Urothelium cell line (cell line): ENCODE measurements at regions not wholly inside any gene's neighbourhood (a gene's known extent, or its start where the extent isn't known, plus 50 kb on each side); places are given as distances from the start of the nearest gene placed in this dataset.
A peak's percentile ranks its signal among the peaks of the same experiment; 100 is the strongest.

ENCODE experiments used
- DNase-seq: peaks from one replicate; pipeline ENCODE4 v3.0.0; 2011; ENCODE audit warnings: low spot score, mixed read lengths
- FAIRE-seq: peaks from 2 replicates; lab custom pipeline; 2011; peaks lifted over from hg19 to GRCh38; lab: Jason Lieb, UNC

- no peak for FAIRE-seq
- DNase-seq = no peak
Observed at GRCh38 chr1:214923278-214923915, 159.1 kb upstream of the KCNK2 start.

- DNase-seq = no peak
Observed at GRCh38 chr1:214927796-214928195, 154.7 kb upstream of the KCNK2 start.

GRCh38 chr1:214928574-214928973 is 154.0 kb upstream of the KCNK2 start:
- no peak for DNase-seq
- FAIRE-seq = no peak

More at GRCh38 chr1:214927796-214928195, 154.7 kb upstream of the KCNK2 start:
- FAIRE-seq = no peak

- DNase-seq = no peak
- FAIRE-seq = no peak
Observed at GRCh38 chr1:214933375-214933774, 149.2 kb upstream of the KCNK2 start.

GRCh38 chr1:214934045-214934444 is 148.5 kb upstream of the KCNK2 start:
- DNase-seq = no peak
- no peak for FAIRE-seq

GRCh38 chr1:214935258-214935657 is 147.3 kb upstream of the KCNK2 start:
- no peak for FAIRE-seq
- DNase-seq = no peak

- FAIRE-seq (no peak), DNase-seq (no peak)
Observed at GRCh38 chr1:214939180-214939579, 143.4 kb upstream of the KCNK2 start.

- FAIRE-seq = no peak
- no peak for DNase-seq
Observed at GRCh38 chr1:214941061-214941460, 141.5 kb upstream of the KCNK2 start.

GRCh38 chr1:214943054-214943453 is 139.5 kb upstream of the KCNK2 start:
- DNase-seq (no peak), FAIRE-seq (no peak)

GRCh38 chr1:214946615-214947014 is 135.9 kb upstream of the KCNK2 start:
- no peak for FAIRE-seq

GRCh38 chr1:214952648-214953047 is 129.9 kb upstream of the KCNK2 start:
- no peak for DNase-seq
- FAIRE-seq = no peak

More at GRCh38 chr1:214946615-214947014, 135.9 kb upstream of the KCNK2 start:
- DNase-seq = no peak

- DNase-seq = no peak
- FAIRE-seq = no peak
Observed at GRCh38 chr1:214953901-214954616, 128.5 kb upstream of the KCNK2 start.

- DNase-seq (no peak), FAIRE-seq (no peak)
Observed at GRCh38 chr1:214954617-214954949, 128.0 kb upstream of the KCNK2 start.

- DNase-seq = peak; percentile 54
Observed at GRCh38 chr1:214957330-214958137, 125.0 kb upstream of the KCNK2 start.

GRCh38 chr1:214958486-214958885 is 124.1 kb upstream of the KCNK2 start:
- DNase-seq = no peak
- FAIRE-seq = no peak

More at GRCh38 chr1:214957330-214958137, 125.0 kb upstream of the KCNK2 start:
- no peak for FAIRE-seq

- DNase-seq = no peak
- FAIRE-seq = no peak
Observed at GRCh38 chr1:214966346-214966745, 116.2 kb upstream of the KCNK2 start.

GRCh38 chr1:214967865-214968575 is 114.5 kb upstream of the KCNK2 start:
- no peak for FAIRE-seq
- DNase-seq = no peak

- no peak for DNase-seq
- no peak for FAIRE-seq
Observed at GRCh38 chr1:214970016-214970415, 112.5 kb upstream of the KCNK2 start.

GRCh38 chr1:214971071-214971470 is 111.5 kb upstream of the KCNK2 start:
- DNase-seq (no peak), FAIRE-seq (no peak)

GRCh38 chr1:214974002-214974401 is 108.5 kb upstream of the KCNK2 start:
- no peak for FAIRE-seq

GRCh38 chr1:214976665-214977064 is 105.9 kb upstream of the KCNK2 start:
- FAIRE-seq = no peak
- no peak for DNase-seq

More at GRCh38 chr1:214974002-214974401, 108.5 kb upstream of the KCNK2 start:
- DNase-seq = no peak
